ENCODE measurements at regions not wholly inside any gene's neighbourhood (a gene's known extent, or its start where the extent isn't known, plus 50 kb on each side); places are given as distances from the start of the nearest gene placed in this dataset.
"Not testable (repeated sequence)": the region's sequence is repeated elsewhere in the genome, so short reads cannot be mapped to it uniquely, and the experiment has no call there.

- no peak for DNase-seq (ENCODE audit: low spot score)
- Mint-ChIP-seq H3K9me3 (no peaks in the 10 kb centered on the region), H3K36me3 (ENCODE audit: low read depth) (no peaks in the 10 kb centered on the region), H3K27ac (no peak overlapping the region), H3K27me3 (ENCODE audit: insufficient read depth) (peaks cover 6% of the 10 kb centered on the region), H3K4me3 (no peak overlapping the region), H3K4me1 (ENCODE audit: low read depth) (no peaks in the 10 kb centered on the region)
- intact Hi-C loops (cut with micrococcal nuclease) = no loop called here
These were observed 232.7 kb downstream of the IGSF11 start for GRCh38 chr3:118801899-118802298.

GRCh38 chr3:118802325-118803095 is 232.1 kb downstream of the IGSF11 start:
- Mint-ChIP-seq H3K4me3 (no peak overlapping the region), H3K36me3 (ENCODE audit: low read depth) (no peaks in the 10 kb centered on the region), H3K9me3 (no peaks in the 10 kb centered on the region), H3K27ac (no peak overlapping the region), H3K27me3 (ENCODE audit: insufficient read depth) (peaks cover 7% of the 10 kb centered on the region), H3K4me1 (ENCODE audit: low read depth) (no peaks in the 10 kb centered on the region)
- intact Hi-C loops (cut with micrococcal nuclease) = no loop called here
- no peak for DNase-seq (ENCODE audit: low spot score)

DNA sequence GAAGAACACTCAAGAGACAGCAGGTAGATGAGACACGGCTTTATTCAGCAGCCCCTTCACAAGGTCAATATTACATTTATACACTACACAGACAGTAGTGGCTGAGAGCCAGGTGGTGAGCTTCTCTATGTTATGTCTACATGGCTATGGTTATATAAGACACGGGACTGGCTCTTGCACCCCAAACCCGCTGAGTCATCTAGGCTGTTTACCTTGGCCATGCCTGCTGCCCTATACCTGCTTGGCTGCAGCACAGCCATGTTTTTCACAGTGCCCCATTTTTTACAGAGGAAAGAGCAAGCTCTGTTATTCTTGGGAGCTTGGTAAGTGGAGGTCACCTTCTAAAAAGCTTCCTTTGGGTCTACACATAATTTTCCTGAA is 231.6 kb downstream of the IGSF11 start:
- Mint-ChIP-seq H3K27ac (no peak overlapping the region), H3K9me3 (no peaks in the 10 kb centered on the region), H3K4me3 (no peak overlapping the region), H3K27me3 (ENCODE audit: insufficient read depth) (peaks cover 7% of the 10 kb centered on the region), H3K36me3 (ENCODE audit: low read depth) (no peaks in the 10 kb centered on the region), H3K4me1 (ENCODE audit: low read depth) (no peaks in the 10 kb centered on the region)
- intact Hi-C loops (cut with micrococcal nuclease) = no loop called here
- DNase-seq (ENCODE audit: low spot score) = no peak

DNA sequence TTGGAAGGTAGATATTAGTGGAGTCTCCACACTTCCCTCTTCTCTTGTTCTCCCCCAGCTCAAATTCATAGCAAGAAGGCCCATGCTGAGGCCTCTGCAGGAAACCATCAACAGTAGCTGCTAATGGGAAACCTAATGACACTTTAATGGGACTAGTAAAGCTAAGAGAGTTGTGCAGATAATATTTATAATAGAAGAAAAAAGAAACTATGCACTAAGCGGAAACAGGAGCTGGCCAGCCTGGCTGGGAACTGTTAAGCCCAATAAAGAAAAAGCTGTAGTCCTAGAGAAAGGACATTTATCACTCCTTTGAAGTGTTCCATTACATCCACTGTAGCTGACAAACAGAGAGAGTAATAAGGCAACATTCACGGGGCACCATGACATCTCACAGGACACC is 229.6 kb downstream of the IGSF11 start:
- H3K36me3 Mint-ChIP-seq (ENCODE audit: low read depth) = no peaks in the 10 kb centered on the region
- H3K4me1 Mint-ChIP-seq (ENCODE audit: low read depth) = no peaks in the 10 kb centered on the region
- no peak for DNase-seq (ENCODE audit: low spot score)
- H3K4me3 Mint-ChIP-seq = no peak overlapping the region
- H3K9me3 Mint-ChIP-seq = no peaks in the 10 kb centered on the region
- H3K27ac Mint-ChIP-seq = no peak overlapping the region
- peaks cover 3% of the 10 kb centered on the region for H3K27me3 Mint-ChIP-seq (ENCODE audit: insufficient read depth)
- intact Hi-C loops (cut with micrococcal nuclease) = no loop called here

- H3K36me3 Mint-ChIP-seq (ENCODE audit: low read depth) = no peaks in the 10 kb centered on the region
- H3K27me3 Mint-ChIP-seq (ENCODE audit: insufficient read depth) = peaks cover 3% of the 10 kb centered on the region
- no peak overlapping the region for H3K27ac Mint-ChIP-seq
- no peaks in the 10 kb centered on the region for H3K4me1 Mint-ChIP-seq (ENCODE audit: low read depth)
- no peak for DNase-seq (ENCODE audit: low spot score)
- H3K9me3 Mint-ChIP-seq = no peaks in the 10 kb centered on the region
- intact Hi-C loops (cut with micrococcal nuclease) = no loop called here
- no peak overlapping the region for H3K4me3 Mint-ChIP-seq
These were observed 228.2 kb downstream of the IGSF11 start for GRCh38 chr3:118806423-118806822.

- H3K27ac Mint-ChIP-seq; H3K4me1 Mint-ChIP-seq (ENCODE audit: low read depth); intact Hi-C loops (cut with micrococcal nuclease); H3K9me3 Mint-ChIP-seq; H3K27me3 Mint-ChIP-seq (ENCODE audit: insufficient read depth); DNase-seq (ENCODE audit: low spot score); H3K36me3 Mint-ChIP-seq (ENCODE audit: low read depth); H3K4me3 Mint-ChIP-seq: not testable (repeated sequence)
These were observed 227.3 kb downstream of the IGSF11 start for GRCh38 chr3:118807349-118807748.

GRCh38 chr3:118808723-118809122 is 225.9 kb downstream of the IGSF11 start:
- no peak overlapping the region for H3K4me3 Mint-ChIP-seq
- no peaks in the 10 kb centered on the region for H3K9me3 Mint-ChIP-seq
- intact Hi-C loops (cut with micrococcal nuclease) = no loop called here
- no peak overlapping the region for H3K27ac Mint-ChIP-seq
- H3K4me1 Mint-ChIP-seq (ENCODE audit: low read depth) = no peaks in the 10 kb centered on the region
- DNase-seq (ENCODE audit: low spot score) = no peak
- peaks cover 3% of the 10 kb centered on the region for H3K27me3 Mint-ChIP-seq (ENCODE audit: insufficient read depth)
- H3K36me3 Mint-ChIP-seq (ENCODE audit: low read depth) = no peaks in the 10 kb centered on the region

- H3K27ac Mint-ChIP-seq = no peak overlapping the region
- no peak for DNase-seq (ENCODE audit: low spot score)
- no peaks in the 10 kb centered on the region for H3K36me3 Mint-ChIP-seq (ENCODE audit: low read depth)
- H3K9me3 Mint-ChIP-seq = no peaks in the 10 kb centered on the region
- H3K4me3 Mint-ChIP-seq = no peak overlapping the region
- peaks cover 3% of the 10 kb centered on the region for H3K27me3 Mint-ChIP-seq (ENCODE audit: insufficient read depth)
- H3K4me1 Mint-ChIP-seq (ENCODE audit: low read depth) = no peaks in the 10 kb centered on the region
- intact Hi-C loops (cut with micrococcal nuclease) = no loop called here
These were observed 224.7 kb downstream of the IGSF11 start for GRCh38 chr3:118809696-118810498.

GRCh38 chr3:118810499-118811035 is 224.1 kb downstream of the IGSF11 start:
- intact Hi-C loops (cut with micrococcal nuclease) = no loop called here
- Mint-ChIP-seq H3K4me3 (no peak overlapping the region), H3K4me1 (ENCODE audit: low read depth) (no peaks in the 10 kb centered on the region)

GRCh38 chr3:118811236-118811732 is 223.4 kb downstream of the IGSF11 start:
- intact Hi-C loops (cut with micrococcal nuclease) = no loop called here
- Mint-ChIP-seq H3K27ac (no peak overlapping the region), H3K36me3 (ENCODE audit: low read depth) (no peaks in the 10 kb centered on the region), H3K27me3 (ENCODE audit: insufficient read depth) (peaks cover 3% of the 10 kb centered on the region), H3K9me3 (no peaks in the 10 kb centered on the region), H3K4me3 (no peak overlapping the region), H3K4me1 (ENCODE audit: low read depth) (no peaks in the 10 kb centered on the region)
- DNase-seq (ENCODE audit: low spot score) = no peak

More at GRCh38 chr3:118810499-118811035, 224.1 kb downstream of the IGSF11 start:
- DNase-seq (ENCODE audit: low spot score) = no peak
- Mint-ChIP-seq H3K36me3 (ENCODE audit: low read depth) (no peaks in the 10 kb centered on the region), H3K9me3 (no peaks in the 10 kb centered on the region), H3K27ac (no peak overlapping the region), H3K27me3 (ENCODE audit: insufficient read depth) (peaks cover 3% of the 10 kb centered on the region)

DNA sequence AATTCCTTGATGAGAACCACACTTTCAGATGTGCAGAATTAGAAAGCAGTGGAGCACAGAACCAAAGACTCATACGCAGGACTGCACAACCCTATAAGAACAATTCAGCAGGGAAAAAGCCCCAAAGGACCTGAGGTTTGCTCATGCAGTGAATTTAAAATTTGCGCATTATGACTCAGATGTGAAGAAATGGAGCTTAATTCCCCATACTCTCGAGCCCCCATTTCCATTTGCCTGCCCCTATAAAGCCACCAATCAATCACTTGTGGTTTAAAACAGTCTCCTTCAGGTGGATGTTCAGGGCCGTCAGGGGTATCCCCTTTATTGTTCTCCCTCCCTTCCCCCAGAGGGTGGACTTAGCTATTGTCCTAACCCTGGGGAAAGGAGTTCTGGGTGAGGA is 221.2 kb downstream of the IGSF11 start:
- no peaks in the 10 kb centered on the region for H3K4me1 Mint-ChIP-seq (ENCODE audit: low read depth)
- intact Hi-C loops (cut with micrococcal nuclease) = no loop called here
- H3K27me3 Mint-ChIP-seq (ENCODE audit: insufficient read depth) = peaks cover 1% of the 10 kb centered on the region
- H3K9me3 Mint-ChIP-seq = no peaks in the 10 kb centered on the region
- no peaks in the 10 kb centered on the region for H3K36me3 Mint-ChIP-seq (ENCODE audit: low read depth)
- no peak overlapping the region for H3K4me3 Mint-ChIP-seq
- DNase-seq (ENCODE audit: low spot score) = no peak
- no peak overlapping the region for H3K27ac Mint-ChIP-seq

DNA sequence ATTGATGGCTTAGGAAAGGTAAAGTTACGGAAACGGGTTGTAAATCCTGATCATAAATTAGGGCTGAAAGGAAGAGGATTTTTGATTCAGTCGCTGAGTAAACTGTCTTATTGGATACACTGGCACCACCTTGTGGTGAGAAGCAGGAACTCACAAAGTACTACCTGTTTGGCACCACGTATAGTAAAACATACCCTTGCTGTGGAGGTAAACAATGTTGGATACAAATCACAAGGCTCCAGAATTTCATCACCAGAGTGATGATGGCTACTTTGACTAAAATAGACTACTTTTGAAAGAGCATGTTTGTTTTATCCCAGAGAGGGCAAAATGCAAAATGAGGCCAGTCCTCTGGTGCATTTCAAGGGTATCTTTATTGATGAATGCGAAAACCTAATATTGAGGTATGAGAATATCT is 216.9 kb downstream of the IGSF11 start:
- Mint-ChIP-seq H3K9me3 (no peaks in the 10 kb centered on the region), H3K27me3 (ENCODE audit: insufficient read depth) (peaks cover 1% of the 10 kb centered on the region), H3K36me3 (ENCODE audit: low read depth) (no peaks in the 10 kb centered on the region), H3K27ac (no peak overlapping the region), H3K4me3 (no peak overlapping the region), H3K4me1 (ENCODE audit: low read depth) (no peaks in the 10 kb centered on the region)
- DNase-seq (ENCODE audit: low spot score) = no peak
- intact Hi-C loops (cut with micrococcal nuclease) = no loop called here

GRCh38 chr3:118818386-118818785 is 216.3 kb downstream of the IGSF11 start:
- no peak for DNase-seq (ENCODE audit: low spot score)
- Mint-ChIP-seq H3K27me3 (ENCODE audit: insufficient read depth) (peaks cover 1% of the 10 kb centered on the region), H3K4me1 (ENCODE audit: low read depth) (no peaks in the 10 kb centered on the region), H3K9me3 (no peaks in the 10 kb centered on the region), H3K4me3 (no peak overlapping the region), H3K27ac (no peak overlapping the region), H3K36me3 (ENCODE audit: low read depth) (no peaks in the 10 kb centered on the region)
- intact Hi-C loops (cut with micrococcal nuclease) = no loop called here
